Fibroblast of skin of scalp (primary cell): ENCODE measurements at regions not wholly inside any gene's neighbourhood (a gene's known extent, or its start where the extent isn't known, plus 50 kb on each side); places are given as distances from the start of the nearest gene placed in this dataset.
"Not testable (repeated sequence)": the region's sequence is repeated elsewhere in the genome, so short reads cannot be mapped to it uniquely, and the experiment has no call there.

Experiments used
- DNase-seq: peaks from one replicate; pipeline ENCODE4 v3.0.0-alpha.2; 2013

- peak; percentile 39 for DNase-seq
Measured at GRCh38 chr11:21625982-21626381, 566.9 kb upstream of the ANO5 start.

GRCh38 chr11:21628641-21629040, 564.2 kb upstream of the ANO5 start:
- DNase-seq = no peak

DNA sequence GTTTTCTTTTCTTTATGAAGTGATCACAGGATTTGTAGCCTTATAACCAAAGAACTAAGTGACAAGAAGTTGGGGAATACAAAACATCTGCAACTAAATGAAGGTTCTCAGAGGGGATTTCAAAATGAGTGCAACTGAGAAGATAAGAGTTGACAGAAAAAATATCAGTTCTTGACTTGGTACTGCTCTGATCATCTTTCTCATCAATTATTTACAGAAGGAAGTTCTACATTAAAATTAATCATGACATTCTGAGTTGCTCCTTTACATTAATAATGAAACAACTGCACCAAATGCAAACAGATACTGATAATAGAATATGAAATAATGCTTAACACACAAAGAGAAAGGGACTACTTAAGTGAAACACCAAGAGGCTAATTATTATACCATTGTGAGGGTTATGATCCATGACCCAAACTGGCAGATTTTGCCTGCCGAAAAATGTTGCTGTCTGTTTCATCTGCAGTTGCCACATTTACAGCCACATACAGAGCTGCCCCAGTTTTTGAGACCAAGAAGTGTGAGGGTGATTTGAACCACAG, 561.9 kb upstream of the ANO5 start:
- no peak for DNase-seq

DNA sequence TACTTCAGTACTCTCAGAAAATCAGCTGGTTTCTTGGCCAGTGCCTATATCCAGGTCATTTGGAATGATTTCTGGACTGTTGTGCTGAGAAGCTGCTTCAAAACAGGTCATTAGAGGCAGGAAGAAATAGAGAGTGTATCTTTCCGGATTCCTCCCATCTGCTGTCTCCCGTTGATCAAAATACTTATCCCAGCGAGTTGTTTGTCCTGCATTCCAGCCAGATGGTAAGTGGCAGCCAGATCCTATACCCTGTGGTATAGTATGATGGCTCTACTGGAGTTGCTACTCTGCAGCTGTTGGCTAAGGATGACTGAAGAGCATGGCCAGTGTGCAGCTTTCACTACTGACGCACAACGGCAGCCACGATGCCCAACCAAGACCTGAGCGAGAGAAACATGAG, 560.9 kb upstream of the ANO5 start:
- no peak for DNase-seq

DNA sequence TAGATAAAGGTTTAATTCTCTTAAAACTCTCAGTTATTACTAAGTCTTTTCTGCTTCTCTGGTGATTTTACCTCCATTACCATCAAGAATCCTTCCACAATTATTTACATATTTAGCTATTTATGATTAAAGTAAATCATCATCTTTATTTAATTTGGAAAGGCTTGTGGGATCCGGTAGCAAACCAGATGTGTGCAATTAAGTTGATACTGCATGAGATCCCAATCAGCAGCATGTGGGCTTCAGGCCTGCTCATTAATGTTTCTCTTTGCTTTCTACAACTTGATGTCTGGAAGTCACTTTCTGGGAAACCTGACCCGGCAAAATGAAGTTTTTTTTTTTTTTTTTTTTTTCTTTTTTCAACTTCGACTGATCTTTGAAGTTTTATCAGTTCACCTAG, 558.4 kb upstream of the ANO5 start:
- no peak for DNase-seq

DNA sequence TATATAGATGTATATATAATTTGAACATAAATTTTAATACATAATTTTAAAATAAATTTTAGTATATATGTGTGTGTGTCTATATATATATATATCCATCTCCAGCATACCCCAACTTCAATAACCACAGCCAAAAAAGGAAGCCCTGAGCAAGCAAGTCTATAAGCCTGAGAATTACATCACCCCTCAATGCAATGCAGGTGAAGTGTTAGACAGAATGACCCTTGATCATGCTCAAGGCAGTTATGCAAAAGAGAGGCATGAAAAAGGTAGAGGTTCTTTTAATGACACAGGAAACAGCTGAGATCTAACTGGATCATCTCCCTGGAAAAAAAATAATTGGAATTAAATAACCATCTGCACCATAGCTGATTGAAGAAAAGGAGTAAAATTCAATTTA, 557.9 kb upstream of the ANO5 start:
- DNase-seq = no peak

- DNase-seq = no peak
Measured at GRCh38 chr11:21635394-21636145, 557.3 kb upstream of the ANO5 start.

DNA sequence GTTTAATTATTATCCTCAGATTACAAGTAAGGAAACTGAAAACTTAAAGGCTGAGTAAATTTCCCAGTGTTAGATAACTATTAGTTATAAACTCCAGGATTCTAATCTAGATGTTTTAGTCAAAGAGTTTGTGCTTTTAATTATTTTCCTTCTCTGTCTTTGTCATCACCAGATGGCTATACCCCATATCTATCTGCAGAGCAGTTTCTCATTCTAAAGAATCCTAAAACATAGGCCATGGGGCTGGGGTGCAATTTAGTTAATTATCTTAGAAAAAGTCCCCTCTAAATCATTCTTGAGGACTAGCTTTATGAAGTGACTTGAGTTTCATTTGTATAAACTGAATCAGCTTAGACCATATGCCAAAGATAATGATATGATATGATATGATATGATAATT, 556.3 kb upstream of the ANO5 start:
- DNase-seq = no peak

DNA sequence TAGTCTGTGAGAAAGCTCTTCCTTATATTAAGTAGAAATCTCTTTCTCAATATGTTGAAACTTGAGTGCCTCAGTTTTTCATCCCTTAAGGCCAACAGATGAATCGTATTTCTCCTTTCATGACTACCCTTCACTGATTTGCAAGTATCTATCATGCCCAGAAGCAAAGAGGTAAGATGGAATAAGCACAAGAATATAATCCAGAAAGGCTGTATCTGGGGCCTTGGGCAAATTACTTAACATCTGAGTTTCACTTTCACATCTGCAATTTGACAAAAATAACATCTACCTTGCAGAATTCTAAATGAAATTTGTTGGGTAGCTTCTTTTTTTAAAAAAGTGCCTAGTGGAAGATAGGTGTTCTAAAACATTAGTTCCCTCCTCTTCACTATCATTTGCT, 552.4 kb upstream of the ANO5 start:
- DNase-seq = no peak

DNA sequence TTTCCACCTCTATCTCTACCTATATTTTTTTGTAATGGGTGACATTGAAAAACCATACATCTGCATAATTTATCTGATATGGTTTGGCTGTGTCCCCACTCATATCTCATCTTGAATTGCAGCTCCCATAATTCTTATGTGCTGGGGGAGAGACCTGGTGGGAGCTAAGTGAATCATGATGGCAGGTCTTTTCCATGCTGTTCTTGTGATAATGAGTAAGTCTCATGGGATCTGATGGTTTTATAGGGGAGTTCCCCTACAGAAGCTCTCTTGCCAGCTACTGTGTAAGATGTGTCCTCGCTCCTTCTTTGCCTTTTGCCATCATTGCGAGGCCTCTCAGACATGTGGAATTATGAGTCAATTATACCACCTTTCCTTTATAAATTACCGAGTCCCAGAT, 551.0 kb upstream of the ANO5 start:
- DNase-seq = no peak

DNA sequence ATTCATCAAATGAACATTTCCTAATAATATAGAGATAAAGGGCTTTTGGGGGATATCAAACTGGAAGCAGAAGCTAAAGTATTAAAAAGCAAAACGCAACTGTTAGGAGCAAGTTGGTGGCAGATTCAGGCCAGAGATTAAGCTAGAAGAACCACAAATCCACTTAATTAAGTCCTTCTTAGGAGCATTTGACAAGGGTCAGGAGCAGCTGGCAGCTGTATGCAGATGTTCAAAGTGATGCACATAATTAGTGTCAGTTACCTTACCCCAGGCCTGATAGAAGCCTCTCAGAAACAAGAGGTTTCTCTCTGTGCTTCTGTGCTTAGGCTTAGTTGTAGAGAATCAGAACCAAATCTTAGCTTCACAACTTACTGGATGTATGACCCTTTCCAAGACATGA, 546.5 kb upstream of the ANO5 start:
- no peak for DNase-seq

GRCh38 chr11:21650961-21651360, 541.9 kb upstream of the ANO5 start:
- no peak for DNase-seq

DNA sequence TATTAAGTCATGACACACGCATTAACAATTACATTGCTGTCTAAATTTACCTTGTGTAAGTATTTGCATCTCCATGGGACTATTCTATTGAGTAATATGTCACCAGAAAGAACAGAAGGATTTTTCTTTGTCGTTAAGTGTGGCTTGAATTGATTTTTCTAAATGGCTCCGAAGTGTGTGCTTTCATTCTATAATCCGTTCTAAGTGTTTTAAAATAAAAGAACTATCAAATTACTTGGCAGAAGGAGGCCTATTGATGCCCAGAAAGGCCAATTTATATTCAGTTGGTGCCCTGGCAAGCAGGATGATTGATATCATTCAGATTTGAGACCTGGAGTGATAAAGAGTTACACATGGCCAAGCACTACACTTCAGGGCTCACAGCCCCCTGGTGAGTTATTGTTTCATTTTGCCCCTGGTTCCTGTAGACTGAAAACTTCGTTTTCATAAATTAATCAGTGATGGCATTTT, 538.9 kb upstream of the ANO5 start:
- DNase-seq = no peak

- DNase-seq = no peak
Measured at GRCh38 chr11:21656065-21656464, 536.8 kb upstream of the ANO5 start.

DNA sequence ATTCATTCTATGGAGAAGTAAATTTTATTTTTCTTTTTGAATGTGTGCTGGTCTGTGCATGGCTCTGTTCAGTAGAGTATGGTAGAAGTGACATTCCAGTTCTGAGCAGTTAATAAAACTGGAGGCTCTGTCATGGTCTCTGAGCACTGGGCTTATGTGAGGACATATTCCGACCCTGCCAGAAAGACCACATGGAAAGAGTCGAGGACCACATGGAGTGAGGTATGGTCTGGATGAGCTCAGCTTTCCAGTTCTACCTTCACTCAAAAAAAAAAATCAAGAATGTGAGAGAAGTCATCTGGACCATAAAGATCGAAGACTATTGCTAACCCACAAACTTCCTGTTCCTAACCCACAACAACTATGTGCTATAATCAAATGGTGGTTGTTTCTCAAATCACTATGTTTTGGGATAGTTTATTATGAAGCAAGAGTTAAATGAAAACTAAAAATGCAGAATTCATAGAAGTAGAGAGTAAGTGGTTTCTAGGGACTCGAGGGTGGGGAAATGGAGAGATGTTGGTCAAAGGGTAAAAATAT, 534.2 kb upstream of the ANO5 start:
- no peak for DNase-seq

DNA sequence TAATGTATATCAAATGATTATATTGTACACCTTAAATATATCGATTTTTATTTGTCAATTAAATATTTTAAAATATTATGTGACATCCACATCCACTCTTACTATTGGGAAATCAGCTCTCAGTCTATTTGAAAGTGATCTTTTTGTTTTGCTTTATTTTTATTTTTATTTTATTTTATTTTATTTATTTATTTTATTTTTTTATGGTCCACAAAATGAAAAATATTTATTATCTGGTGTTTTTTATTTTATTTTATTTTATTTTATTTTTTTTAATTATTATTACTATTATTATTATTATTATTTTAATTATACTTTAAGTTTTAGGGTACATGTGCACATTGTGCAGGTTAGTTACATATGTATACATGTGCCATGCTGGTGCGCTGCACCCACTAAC, 533.5 kb upstream of the ANO5 start:
- DNase-seq = not testable (repeated sequence)

DNA sequence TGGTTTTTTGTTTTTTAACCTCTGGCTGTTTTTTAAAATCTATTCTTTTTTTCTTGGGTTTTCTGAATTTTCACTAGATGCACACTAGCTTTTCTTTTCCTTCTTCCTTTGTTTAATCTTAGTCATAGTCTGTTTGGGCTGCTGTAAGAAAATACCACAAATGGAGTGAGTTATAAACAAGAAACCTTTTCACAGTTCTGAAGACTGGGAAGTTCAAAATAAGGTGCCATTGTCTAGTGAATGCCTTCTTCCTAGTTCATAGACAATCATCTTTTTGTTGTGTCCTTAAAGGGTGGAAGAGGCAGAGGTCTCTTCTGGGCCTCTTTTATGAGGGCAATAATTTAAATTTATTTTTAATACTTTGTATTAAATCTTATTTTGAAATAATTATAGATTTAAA, 532.9 kb upstream of the ANO5 start:
- DNase-seq = no peak

GRCh38 chr11:21675049-21675616, 517.8 kb upstream of the ANO5 start:
- DNase-seq = no peak

DNA sequence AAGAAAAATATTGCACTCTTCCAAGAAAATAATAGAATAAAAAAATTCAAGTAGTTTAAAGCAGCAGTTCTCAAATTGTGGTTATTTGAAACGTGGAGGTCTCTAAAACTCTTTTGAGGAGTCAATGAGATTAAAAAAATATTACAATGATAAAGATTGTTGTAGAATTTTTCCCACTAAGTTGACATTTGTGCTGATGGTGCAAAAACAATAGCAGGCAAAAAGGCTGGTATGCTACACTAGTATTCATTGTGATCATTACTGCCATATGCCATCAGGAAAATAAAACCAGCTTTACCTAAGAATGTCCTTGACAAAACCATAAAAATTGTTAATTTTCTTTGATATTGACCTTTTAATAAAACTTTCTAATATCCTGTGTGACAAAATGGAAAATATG, 505.2 kb upstream of the ANO5 start:
- no peak for DNase-seq

DNA sequence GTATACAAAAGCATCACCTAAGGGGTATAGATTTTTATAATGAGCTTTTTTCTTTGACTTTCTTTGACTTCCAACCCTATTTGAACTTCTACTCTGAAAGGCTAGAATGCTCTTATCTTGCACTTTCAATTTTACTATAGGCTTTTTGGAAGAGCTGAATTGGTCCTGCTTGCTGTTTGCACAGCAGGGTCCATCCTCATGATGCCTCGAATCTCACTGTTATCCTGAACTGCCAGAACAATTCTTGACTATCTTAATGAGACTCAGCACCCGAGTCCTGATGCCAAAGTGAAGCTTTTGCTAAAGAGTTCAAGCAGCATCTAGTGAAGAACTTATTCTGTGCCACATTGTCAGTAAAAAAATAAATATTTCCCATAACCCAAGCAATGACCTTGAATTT, 488.3 kb upstream of the ANO5 start:
- DNase-seq = no peak

DNA sequence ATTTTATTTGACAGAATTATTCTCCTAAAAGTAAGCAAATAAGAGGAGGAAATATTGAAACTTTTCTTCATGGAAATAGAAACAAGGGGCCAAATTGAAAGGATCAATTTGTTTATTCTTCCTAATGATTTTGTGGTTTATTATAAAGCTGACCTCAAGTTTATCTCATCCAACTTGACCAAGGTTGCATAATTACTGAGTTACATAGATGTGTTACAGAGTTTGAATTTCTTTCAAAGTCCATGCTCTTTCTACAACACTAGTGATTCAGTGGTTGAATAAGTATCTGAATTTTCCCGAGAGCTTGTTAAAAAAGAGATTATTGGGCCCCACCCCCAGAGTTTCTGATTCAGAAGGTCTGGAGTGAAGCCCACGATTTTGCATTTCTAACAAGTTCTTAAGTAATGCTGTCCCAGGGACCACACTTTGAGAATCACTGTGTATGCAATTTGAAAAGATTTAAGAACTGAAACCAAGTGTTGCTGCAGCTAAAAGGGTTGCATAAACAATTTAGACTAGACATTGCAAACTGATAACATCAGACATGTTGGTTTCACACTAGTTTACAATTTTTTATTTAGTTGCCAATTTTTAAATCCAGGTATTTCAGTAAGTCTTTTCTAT, 485.7 kb upstream of the ANO5 start:
- DNase-seq = no peak

GRCh38 chr11:21710809-21711208, 482.1 kb upstream of the ANO5 start:
- no peak for DNase-seq

- no peak for DNase-seq
Measured at GRCh38 chr11:21711341-21711740, 481.5 kb upstream of the ANO5 start.

- no peak for DNase-seq
Measured at GRCh38 chr11:21723678-21724077, 469.2 kb upstream of the ANO5 start.
